ENCODE measurements at regions not wholly inside any gene's neighbourhood (a gene's known extent, or its start where the extent isn't known, plus 50 kb on each side); places are given as distances from the start of the nearest gene placed in this dataset.
"Not testable (repeated sequence)": the region's sequence is repeated elsewhere in the genome, so short reads cannot be mapped to it uniquely, and the experiment has no call there.

DNA sequence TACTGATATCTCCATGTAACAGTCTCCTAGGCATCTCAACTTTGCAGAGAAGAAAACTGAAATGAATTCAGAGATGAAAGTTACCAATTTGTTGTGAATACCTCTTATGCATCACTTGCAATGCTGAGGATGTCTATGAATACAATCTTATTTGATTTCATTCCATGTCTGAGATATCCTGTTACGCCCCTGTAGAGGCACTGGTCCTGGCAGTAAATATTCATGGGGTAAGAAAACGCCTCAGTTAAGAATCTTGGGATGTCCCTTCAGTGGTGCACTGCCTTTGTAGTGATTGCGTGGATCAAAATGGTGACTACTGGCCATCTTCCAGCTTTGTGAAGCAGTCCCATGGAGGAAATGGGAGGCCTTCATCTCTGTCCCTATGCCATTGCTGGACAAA, 229.1 kb upstream of the C9orf72 start:
- DNase-seq: no peak

DNA sequence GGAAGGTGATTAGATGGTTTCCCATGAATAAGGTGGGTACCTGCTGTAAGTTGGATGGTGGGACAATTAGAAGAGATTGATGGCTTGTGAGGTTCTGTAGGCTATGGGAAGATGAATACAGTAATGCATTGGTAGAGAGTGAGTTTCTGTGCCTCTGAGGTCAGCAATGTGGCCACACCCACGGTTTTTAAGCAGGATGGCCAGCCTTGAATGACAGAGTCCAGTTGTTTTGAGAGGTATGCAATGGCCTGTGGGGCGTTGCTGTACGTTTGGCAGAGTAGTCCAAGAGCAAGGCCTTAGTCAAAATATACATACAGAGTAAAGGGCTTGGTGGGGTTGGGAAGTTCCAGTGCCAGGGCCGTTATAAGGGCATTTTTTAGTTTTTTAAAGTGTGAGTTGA, 235.6 kb upstream of the C9orf72 start:
- no peak for DNase-seq

DNA sequence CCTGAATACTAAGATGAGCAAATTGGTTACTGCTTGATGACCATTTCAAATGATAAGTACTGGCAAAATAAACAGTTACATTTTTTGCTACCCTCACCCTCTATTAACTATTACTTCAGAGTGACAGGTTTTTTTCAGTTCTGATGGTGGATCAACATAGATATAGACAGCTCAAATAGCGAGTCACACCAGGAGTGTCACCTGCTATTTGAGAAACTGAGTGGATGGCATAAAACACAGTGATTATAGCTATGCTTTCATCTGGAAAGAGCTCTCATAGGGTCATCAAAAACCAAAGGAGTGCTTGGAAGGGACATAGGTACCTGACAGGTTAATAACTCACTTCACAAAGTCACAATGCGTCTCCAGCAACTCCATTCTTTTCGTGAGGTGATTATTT, 244.5 kb upstream of the C9orf72 start:
- DNase-seq: no peak

DNA sequence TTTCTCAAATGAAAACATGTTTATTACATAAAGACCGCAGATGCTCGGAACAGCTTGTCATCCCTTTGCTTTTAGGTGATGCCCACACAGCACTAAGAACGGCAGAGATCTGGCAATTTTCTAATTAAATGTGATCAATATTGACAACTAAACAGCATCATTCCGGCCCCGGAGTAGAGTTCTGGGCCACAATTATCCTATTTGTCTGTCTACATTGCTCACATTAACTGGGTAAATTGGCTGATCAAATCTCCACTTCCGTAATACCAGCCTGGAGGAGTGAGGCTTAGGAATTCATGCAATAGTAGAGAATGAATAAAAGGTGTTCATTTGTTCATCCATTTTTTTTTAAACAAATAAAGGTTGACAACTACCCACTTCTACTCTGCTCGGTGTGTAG, 245.1 kb upstream of the C9orf72 start:
- no peak for DNase-seq

DNA sequence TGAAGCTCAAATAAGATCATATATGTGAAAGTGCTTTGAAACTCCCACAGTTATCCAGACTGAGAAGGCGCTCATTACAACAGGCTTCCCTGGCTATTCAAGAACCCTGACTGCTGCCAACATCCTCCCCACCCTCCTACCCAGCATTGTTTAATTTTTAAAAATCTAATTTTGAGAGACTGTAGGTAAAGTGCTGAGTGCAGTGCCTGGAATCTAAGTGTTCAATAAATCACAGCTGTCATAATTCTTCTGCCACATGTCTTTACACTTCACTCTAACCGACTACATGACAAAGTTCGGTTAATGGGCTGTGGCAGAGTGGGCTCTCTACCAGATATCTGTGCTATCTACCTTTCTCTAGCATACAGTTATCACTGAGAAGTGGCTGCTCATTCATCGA, 255.6 kb upstream of the C9orf72 start:
- DNase-seq: no peak

DNA sequence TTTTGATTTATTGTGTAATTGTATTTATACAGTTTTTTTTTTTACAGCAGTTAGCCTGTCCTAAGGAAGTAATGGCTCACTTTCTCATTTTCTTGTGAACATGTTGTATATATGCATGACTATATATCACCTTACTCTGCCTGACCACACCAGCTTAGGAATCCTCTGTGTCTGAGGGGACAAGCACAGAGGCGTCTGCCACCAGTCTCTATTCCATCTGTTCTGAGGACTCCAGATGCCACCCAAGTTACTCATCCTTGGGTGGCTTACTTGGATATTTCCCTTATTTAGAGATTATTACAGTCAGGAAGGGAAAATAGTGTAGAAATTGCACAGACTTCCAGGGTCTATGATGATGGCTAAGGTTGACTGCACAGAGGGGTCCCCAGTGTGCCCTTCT, 256.3 kb upstream of the C9orf72 start:
- DNase-seq: no peak

DNA sequence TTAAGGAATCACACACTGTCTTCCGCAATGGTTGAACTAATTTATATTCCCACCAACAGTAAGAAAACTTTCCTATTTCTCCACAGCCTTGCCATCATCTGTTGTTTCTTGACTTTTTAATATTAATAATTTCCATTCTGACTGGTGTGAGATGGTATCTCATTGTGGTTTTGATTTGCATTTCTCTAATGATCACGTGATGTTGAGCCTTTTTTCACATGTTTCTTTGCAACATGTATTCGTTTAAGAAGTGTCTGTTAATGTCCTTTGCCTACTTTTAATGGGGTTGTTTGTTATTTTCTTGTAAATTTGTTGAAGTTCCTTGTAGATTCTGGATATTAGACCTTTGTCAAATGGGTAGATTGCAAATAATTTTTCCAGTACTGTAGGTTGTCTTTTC, 258.8 kb upstream of the C9orf72 start:
- DNase-seq: not testable (repeated sequence)

DNA sequence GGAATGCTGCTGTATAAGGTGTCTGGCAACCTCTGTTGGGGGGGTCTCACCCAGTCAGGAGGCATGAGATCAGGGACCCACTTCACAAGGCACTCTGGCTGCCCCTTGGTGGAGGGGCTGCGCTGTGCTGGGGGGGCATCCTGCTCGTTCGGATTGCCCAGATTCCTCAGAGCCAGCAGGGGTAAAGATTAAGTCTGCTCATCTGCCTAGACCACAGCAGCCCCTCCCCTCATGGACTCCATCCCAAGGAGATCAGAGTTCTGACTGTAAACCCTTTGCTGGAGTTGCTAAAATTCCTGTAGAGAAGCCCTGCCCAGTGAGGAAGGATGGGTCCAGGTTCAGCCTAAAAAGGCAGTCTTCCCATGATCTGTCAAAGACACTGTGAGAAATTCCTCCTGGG, 262.0 kb upstream of the C9orf72 start:
- no peak for DNase-seq

DNA sequence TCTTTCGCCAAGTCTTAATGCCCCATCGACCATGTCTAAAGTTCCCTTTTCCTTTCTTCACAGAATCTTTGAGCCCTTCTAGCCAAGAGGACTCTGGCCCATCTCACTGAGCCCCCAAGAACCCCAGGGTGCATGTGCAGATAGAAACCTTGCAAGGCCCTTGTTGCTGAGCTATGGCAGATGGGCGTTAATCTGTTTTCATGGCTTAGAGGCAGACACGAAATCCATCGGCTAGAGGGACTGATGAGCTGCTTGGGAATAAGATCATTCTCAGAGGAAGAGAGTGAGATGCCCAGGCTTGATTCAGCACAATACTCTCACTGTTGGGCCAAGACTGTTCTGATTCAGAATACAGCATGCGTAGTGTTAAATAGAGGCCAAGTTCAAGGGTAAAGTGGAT, 262.5 kb upstream of the C9orf72 start:
- no peak for DNase-seq

DNA sequence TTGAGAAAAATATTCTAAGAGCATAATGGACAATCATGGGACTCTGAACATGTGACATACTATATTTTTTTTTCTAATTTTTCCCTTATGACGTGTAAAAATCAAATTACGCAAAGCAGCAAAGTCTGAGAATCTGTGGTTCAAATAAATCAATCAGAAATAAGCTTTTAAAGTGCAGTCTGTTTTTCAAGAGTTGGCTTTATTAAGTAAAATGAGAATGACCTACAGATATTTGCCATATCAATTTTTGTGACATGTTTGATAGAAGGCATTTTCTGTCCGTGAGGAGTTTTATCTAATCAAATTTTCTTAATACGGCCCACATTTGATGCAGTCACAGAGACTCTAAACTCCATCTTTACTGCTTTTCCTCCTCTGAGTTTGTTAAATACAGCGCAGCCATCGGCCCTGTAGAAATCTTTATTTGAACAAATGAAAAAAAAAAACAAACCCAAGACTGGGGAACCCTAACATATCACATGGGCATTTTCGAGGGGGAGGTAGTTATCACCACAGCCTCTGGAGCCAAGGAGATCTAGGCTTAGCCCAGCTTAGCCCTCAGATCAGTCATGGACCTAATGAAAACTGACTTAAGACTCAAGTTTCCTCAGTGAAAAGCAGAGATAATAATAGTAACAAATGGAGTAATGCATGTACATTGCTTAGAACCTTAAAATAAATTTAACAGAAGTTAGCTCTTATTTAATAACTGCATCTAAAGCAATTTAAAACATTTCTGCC, 263.6 kb upstream of the C9orf72 start:
- no peak for DNase-seq

DNA sequence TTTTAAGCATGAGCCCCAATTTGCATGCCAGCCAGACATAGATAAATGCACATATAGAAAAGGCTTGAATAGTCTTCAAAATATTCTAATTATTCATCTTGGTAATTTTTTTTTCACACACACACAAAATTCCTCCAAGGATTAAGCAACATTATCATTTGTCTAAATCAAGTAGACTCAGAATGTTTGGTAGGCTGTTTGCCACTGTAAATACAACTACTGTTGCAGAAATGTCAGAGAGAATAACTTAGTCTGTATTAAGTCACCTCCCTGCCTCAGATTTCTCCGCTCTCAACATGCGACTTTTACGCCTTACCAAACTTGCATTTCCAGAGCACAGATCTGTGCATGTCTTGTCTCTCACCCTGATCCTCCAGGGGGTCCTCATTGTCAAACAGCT, 265.6 kb upstream of the C9orf72 start:
- no peak for DNase-seq

DNA sequence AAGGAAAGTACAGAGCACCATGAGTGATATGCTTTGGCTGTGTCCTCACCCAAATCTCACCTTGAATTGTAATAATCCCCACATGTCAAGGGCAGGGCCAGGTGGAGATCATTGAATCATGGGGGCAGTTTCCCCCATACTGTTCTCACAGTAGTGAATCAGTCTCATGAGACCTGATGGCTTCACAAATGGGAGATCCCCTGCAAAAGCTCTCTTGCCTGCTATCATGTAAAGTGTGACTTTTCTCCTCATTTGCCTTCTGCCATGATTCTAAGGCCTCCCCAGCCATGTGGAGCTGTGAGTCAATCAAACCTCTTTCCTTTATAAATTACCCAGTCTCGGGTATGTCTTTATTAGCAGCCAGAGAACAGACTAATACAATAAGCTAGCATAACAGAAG, 266.5 kb upstream of the C9orf72 start:
- DNase-seq: not testable (repeated sequence)

DNA sequence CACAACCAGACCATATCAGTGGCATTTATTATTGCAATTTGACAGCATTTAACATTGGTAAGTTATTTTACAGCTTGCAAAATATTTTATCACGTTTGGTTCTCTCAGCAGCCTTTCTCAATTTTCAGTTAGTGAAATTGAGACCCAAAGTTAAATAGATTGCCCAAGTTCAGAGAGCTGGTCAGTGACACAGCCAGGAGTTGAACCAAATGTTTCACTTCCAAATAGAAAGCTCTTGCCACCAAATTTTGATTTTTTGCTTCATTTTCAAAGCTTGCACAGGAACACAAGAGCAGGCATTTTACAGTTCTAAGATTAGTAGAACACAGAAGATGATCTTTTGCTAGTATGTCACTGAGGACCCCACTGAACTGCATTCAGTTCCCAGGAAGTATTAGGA, 271.5 kb upstream of the C9orf72 start:
- no peak for DNase-seq

DNA sequence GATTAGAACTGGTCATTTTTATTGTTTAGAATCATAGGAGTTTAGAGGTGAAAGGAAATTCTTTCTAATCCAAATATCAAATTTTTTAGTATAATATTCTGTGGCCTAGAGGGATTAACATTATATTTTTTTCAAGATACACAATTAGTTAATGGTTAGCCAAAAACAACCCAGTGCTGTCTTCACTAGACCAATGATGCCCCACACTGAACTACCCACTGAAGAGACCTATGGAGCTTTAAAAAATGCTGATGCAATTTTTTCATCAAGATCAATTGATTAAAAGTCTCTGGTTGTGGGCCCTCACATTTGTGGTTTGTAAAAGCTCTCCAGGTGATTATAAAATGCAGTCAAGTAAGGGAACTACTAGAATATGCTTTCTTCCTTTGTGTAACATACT, 274.1 kb upstream of the C9orf72 start:
- no peak for DNase-seq

DNA sequence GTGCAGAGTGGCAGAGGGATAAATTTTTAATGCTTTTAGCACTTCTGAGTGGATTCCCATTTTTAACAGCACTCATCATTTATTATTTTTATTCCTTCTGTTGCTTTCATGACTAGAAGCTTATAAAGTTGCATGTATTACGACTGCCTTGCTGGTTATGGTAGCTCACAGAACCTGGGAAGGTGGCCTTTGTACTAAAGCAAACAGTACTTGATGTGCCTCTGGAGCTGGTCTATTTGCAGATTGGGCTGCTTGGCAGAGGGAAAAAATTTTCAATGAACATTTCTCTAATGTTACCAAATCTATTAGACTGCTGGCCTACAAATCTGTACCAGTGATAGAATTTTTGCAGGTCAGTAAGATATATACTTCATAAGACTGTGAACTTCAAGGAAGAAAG, 274.5 kb upstream of the C9orf72 start:
- DNase-seq: no peak

DNA sequence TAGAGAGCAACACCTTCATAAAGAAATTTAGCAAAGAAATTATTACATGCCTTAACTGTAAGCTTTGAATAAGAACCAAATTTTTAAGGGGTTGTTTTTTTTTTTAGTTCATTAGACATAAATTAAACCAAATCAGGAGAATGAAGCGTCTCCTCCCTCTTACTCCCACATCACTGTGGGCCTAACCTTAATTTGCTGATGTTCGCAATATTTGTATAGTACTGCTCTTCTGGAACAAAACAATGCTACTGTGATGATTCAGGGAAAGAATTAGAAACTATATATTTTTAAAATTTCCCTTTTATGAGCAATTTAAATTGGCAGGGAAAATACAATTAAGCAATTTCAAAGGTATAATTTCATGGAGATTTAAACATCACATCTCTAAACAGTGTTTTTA, 275.0 kb upstream of the C9orf72 start:
- DNase-seq: no peak

DNA sequence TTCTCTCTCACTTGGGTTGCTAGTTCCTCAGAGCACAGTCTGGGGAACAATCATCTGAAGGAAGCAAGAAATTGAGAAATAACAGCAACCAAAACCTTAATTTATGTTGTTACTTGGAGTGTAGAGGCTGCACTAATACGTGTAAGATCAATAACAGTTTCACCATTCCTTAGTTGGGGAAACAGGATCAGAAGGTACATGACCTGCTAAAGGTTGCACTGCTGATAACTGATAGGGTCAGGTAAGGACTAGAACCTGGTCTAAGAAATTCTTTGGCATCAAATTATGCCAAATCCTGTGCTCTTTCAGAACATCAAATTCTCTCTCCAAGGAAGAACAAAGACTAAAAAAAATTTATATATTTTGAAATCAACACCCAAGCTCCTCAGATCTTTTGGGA, 278.6 kb upstream of the C9orf72 start:
- DNase-seq: no peak

DNA sequence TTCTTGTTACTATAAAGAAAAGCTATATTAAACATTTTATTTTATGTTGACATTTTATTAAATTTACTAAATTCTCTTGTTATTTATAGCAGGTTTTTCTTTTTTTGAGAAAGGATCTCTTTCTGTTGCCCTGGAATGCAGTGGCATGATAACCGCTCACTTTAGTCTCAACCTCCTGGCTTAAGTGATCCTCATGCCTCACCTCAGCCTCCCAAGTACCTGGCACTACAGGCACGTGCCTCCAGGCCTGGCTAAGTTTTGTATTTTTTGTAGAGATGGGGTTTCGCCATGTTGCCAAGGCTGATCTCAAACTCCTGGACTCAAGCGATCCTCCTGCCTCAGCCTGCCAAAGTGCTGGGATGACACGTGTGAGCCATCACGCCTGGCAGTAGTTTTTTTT, 280.2 kb upstream of the C9orf72 start:
- no peak for DNase-seq

DNA sequence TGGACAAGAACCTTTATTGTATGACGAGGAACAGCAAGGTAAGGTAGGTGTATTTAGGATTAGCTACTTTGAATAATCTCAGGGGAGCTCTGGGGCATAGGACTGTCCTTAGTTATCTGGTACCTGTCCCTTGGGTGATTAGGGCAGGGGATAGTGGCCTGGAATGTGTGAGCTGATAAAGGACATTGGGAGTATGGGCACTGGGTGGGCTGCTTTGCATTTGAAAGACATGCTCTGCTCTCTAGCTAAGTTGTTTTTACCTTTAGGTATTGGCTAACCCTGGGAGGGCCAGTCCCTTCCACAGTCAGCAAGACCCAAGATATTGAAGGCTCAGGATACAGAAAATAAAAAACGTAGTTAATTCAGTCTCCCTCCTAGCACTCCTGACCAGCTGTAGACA, 282.8 kb upstream of the C9orf72 start:
- no peak for DNase-seq

DNA sequence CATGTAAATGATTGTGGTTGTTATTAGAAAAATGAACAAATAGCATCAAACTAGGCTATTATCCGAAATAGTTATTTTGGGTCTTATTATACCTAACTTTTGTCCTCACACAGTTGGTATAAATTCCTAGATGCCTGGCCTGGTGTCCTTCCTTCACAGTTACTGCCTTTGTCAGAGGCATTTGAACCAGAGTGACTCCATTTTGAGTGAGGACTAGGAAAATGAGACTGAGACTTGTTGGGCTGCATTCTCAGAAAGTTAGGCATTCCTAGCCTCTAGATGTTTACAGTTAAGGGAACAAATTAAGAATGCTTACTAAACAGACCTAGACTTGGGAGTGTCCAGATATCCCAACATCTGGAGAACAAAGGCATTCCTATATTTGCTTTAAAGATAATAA, 283.5 kb upstream of the C9orf72 start:
- DNase-seq: no peak

DNA sequence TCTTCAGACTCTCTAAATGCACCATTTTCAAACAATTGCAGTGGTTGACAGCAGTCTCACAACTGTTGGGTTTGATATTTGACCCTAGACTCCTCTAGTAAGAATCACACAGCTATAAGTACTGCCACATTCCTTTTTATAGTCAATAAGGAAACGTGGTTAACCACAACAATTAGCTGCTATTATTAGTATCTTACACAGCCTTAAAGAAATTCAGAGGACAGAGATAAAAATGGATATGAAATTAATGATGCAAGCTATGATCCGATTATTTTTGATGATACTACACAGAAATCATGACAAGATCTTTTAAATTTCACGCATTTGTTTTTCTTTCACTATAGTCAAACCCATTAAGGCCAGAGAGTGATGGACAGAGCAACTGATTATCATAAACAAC, 288.6 kb upstream of the C9orf72 start:
- no peak for DNase-seq

DNA sequence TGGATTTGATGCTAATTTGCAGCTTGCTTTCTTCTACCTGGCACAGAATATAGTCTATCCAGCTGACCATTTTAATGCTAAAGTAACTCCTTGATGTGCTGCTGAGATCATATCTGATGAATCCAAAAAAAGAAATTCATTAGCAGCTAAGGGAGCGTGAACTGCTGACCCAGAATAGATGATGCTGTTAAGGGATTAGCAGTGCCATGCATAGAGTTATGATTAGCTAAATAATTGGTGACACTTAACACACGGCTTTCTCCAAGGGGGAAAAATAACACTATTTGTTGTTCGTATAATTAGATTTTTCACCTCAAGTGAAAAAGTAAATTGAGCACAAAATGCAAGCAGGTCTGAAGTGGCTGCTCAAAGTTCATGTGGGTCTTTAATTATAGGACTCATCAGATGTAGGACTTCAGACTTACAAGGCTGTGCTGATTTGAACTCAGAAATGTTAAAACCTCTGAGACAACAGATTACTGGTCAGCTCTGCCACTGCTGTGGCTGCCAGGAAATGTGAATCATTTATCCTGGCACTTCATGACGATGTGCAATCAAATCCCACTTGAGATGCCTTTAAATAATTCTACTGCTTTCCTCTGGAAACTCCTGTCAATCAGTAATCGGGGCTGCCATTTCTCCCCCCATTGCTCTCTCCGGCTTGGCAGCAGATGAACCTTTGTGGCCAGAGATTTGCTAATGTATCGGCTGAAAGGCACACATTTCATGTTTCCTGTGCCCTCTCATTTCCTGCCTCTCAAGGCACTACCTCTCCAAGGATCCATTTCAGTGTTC, 291.6 kb upstream of the C9orf72 start:
- DNase-seq: no peak

DNA sequence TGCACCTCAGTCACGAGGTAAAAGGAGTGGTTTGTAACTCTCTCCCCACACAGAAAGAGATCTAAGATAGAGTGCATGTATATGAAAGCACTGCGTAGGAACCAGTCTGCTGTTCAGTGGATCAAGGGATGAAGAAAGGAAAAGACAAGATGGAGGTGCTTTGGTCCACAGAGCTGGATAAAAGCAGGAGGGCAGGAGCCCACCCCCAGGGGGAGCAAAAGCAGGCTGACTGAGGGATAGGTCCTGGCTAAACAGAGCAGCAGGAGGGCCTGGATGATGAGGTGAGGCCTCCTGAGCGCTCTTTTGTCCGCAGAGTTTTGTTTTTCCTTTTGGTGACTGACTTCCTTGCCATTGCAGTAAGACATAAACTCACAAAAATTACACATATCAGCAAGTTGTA, 293.5 kb upstream of the C9orf72 start:
- no peak for DNase-seq
